Activated CD4-positive, alpha-beta T cell treated with anti-CD3 and anti-CD28 coated beads, Interleukin-2, amount 50 U/mL, for 4 hours (primary cell): ENCODE measurements at regions not wholly inside any gene's neighbourhood (a gene's known extent, or its start where the extent isn't known, plus 50 kb on each side); places are given as distances from the start of the nearest gene placed in this dataset.
A peak's percentile ranks its signal among the peaks of the same experiment; 100 is the strongest.
"Not testable (repeated sequence)": the region's sequence is repeated elsewhere in the genome, so short reads cannot be mapped to it uniquely, and the experiment has no call there.

Experiments used
- DNase-seq, 2 experiments: peaks; one replicate each; pipeline ENCODE4 v3.0.0-alpha.2; 2020

GRCh38 chr3:72523429-72524151 is 324.7 kb downstream of the SHQ1 start:
- no peak for DNase-seq

GRCh38 chr3:72520690-72521308 is 327.4 kb downstream of the SHQ1 start:
- no peak for DNase-seq

- no peak for DNase-seq
Observed at GRCh38 chr3:72519946-72520604, 328.2 kb downstream of the SHQ1 start.

- no peak for DNase-seq
Observed at GRCh38 chr3:72517921-72518424, 330.3 kb downstream of the SHQ1 start.

GRCh38 chr3:72517336-72517735 is 330.9 kb downstream of the SHQ1 start:
- no peak for DNase-seq

GRCh38 chr3:72516361-72516760 is 331.9 kb downstream of the SHQ1 start:
- DNase-seq: no peak

GRCh38 chr3:72515941-72516340 is 332.3 kb downstream of the SHQ1 start:
- no peak for DNase-seq

GRCh38 chr3:72515281-72515680 is 333.0 kb downstream of the SHQ1 start:
- DNase-seq: no peak

- no peak for DNase-seq
Observed at GRCh38 chr3:72510247-72510646, 338.0 kb downstream of the SHQ1 start.

GRCh38 chr3:72505539-72506405 is 342.5 kb downstream of the SHQ1 start:
- DNase-seq: no peak

GRCh38 chr3:72497501-72497900 is 350.7 kb downstream of the SHQ1 start:
- DNase-seq: not testable (repeated sequence)

GRCh38 chr3:72496051-72496670 is 352.1 kb downstream of the SHQ1 start:
- no peak for DNase-seq

GRCh38 chr3:72494626-72495025 is 353.6 kb downstream of the SHQ1 start:
- DNase-seq: no peak

- DNase-seq: no peak
Observed at GRCh38 chr3:72494130-72494529, 354.1 kb downstream of the SHQ1 start.

GRCh38 chr3:72492240-72492639 is 356.0 kb downstream of the SHQ1 start:
- no peak for DNase-seq

- DNase-seq: no peak
Observed at GRCh38 chr3:72490688-72491435, 357.4 kb downstream of the SHQ1 start.

- DNase-seq: no peak
Observed at GRCh38 chr3:72489901-72490300, 358.3 kb downstream of the SHQ1 start.

GRCh38 chr3:72488738-72489035 is 359.6 kb downstream of the SHQ1 start:
- DNase-seq: no peak

GRCh38 chr3:72487946-72488737 is 360.1 kb downstream of the SHQ1 start:
- no peak for DNase-seq

- DNase-seq: peak in 1 of 2 experiments; percentile 9
Observed at GRCh38 chr3:72487078-72487765, 361.0 kb downstream of the SHQ1 start.
